Caco-2 (cell line): ENCODE measurements at regions not wholly inside any gene's neighbourhood (a gene's known extent, or its start where the extent isn't known, plus 50 kb on each side); places are given as distances from the start of the nearest gene placed in this dataset.

Experiments
- BruUV-seq: library from RNA; stranded (reverse); fragments of 400-500 nt; replicated peaks from 2 replicates; lab custom pipeline; 2021; lab: Mats Ljungman, UMichigan
- CTCF ChIA-PET: fragments of 300-600 bp; sonication (Branson Sonifier 250); formaldehyde crosslinking; loops from one replicate; lab custom pipeline; 2022; ENCODE audit warnings: antibody characterized with exemption; lab: Charles Lee
- POLR2A ChIA-PET: fragments of 300-600 bp; sonication (Branson Sonifier 250); formaldehyde crosslinking; loops from one replicate; lab custom pipeline; 2022; ENCODE audit warnings: antibody characterized with exemption; lab: Charles Lee
- DNase-seq, 2 experiments: peaks; one replicate each; pipeline versions ENCODE4 v3.0.0 to v3.0.0-alpha.2; 2020 to 2022
- H3K27me3 ChIP-seq: replicated peaks from 2 replicates; pipeline ENCODE4 v1.6.0; 2011; ENCODE audit warnings: low read length; ENCODE audit not compliant: control insufficient read depth, insufficient read depth
- H3K36me3 ChIP-seq: 2 replicates; pipeline ENCODE4 v1.5.1; 2011; ENCODE audit warnings: low read length; ENCODE audit not compliant: control insufficient read depth, insufficient read depth
- H3K4me1 ChIP-seq: fragments of 250-450 bp; sonication (Bioruptor Pico); 2 replicates; pipeline ENCODE4 v1.5.1; 2020; ENCODE audit warnings: mild to moderate bottlenecking
- H3K4me3 ChIP-seq: 2 replicates; pipeline ENCODE4 v1.5.1; 2011; ENCODE audit warnings: low read depth, mild to moderate bottlenecking, control low read depth, low read length
- H3K9me3 ChIP-seq: fragments of 250-450 bp; sonication (Bioruptor Pico); 2 replicates; pipeline ENCODE4 v1.5.1; 2020; ENCODE audit warnings: mild to moderate bottlenecking, moderate library complexity
- H3K27ac Mint-ChIP-seq: one replicate; pipeline ENCODE4 v1.8.0; 2022; ENCODE audit warnings: mixed read lengths; ENCODE audit not compliant: unreplicated experiment
- H3K27me3 Mint-ChIP-seq: one replicate; pipeline ENCODE4 v1.8.0; 2022; ENCODE audit warnings: mixed read lengths; ENCODE audit not compliant: insufficient read depth, unreplicated experiment
- H3K36me3 Mint-ChIP-seq: one replicate; pipeline ENCODE4 v1.8.0; 2022; ENCODE audit warnings: mild to moderate bottlenecking, mixed read lengths; ENCODE audit not compliant: insufficient read depth, unreplicated experiment
- H3K4me1 Mint-ChIP-seq: one replicate; pipeline ENCODE4 v1.8.0; 2022; ENCODE audit warnings: low read depth, mixed read lengths; ENCODE audit not compliant: unreplicated experiment
- H3K4me3 Mint-ChIP-seq: one replicate; pipeline ENCODE4 v1.8.0; 2022; ENCODE audit warnings: mild to moderate bottlenecking, moderate library complexity, mixed read lengths; ENCODE audit not compliant: unreplicated experiment
- H3K9me3 Mint-ChIP-seq: one replicate; pipeline ENCODE4 v1.8.0; 2022; ENCODE audit warnings: mixed read lengths; ENCODE audit not compliant: unreplicated experiment
- CTCF ChIP-seq, 2 experiments: fragments of 200-600 bp in 1 of 2; IDR thresholded peaks; 1 replicate in 1 of 2; 2 replicates in 1 of 2; pipeline versions ENCODE4 v1.5.1 to v1.8.0; 2011 to 2022; ENCODE audit warnings: antibody characterized with exemption in 1 of 2, control low read depth in 1 of 2, inconsistent platforms in 1 of 2, low read depth in 1 of 2, low read length in 1 of 2, mild to moderate bottlenecking in 1 of 2, moderate library complexity in 1 of 2; ENCODE audit not compliant: insufficient read depth in 1 of 2, severe bottlenecking in 1 of 2, unreplicated experiment in 1 of 2
- intact Hi-C: fragments of 100-400 bp; cut with micrococcal nuclease; formaldehyde crosslinking; loops from one replicate; pipeline ENCODE4 v1.10.0; 2022; ENCODE audit not compliant: unreplicated experiment

DNA sequence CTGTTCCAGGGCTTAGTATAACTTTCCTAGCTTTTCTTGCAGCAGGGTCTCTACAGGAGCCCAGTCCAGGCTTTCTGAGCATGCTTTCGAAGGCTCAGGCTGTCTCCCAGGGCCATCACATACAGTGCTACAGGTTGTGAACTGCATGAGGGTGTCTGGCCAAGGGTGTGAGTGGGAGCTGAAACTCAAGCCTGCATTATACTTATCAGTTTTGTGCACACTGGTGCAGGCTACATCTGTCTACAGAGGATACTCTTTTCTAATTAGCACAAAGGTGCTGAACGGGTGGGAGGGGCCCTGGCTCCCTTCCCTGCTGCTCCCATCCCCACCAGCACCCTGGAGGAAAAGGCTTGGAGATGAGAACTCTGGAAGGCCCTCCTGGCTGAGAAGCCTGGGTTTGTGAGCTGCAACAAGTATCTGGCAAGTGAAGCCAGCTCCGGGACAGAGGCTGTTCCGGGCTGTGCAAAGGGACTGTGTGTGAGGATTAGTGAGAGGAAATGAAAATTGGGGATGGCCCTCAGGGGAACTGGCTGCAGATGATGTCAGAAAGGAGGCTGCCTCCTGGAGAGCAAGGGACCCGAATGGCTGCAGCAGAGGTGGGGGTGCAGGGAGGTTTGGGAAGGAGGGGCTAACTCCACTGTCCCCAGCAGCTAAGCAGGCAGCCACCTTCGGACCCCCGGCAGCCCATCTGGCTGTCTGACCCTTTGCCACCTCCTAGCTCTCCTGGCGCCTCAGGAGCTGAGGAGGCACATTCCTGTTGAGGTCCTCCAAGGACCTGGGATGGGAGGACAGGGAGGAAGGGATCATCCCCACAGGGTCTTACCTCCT lies 68.5 kb downstream of the EFNB1 start:
- intact Hi-C loops, result loop anchor here (5.0 kb wide), 1 partner anchor 70 kb away; the partner anchor contains the start of gene EFNB1
- H3K4me3 Mint-ChIP-seq, result no peak overlapping the region
- ChIA-PET CTCF (no interaction called here), POLR2A (no interaction called here)
- H3K4me3 ChIP-seq, result no peak overlapping the region
- H3K27me3 ChIP-seq, result no peaks in the 10 kb centered on the region
- H3K27me3 Mint-ChIP-seq, result no peaks in the 10 kb centered on the region
- BruUV-seq, result no TSS peak
- TF ChIP-seq CTCF (IDR thresholded peaks at IDR 0.05; ENCODE audit: insufficient read depth in 1 of 2, low read depth in 1 of 2, low read length in 1 of 2, severe bottlenecking in 1 of 2, unreplicated experiment in 1 of 2), result no peak
- no peak for DNase-seq
- H3K36me3 ChIP-seq, result no peaks in the 10 kb centered on the region
- H3K4me1 ChIP-seq, result no peaks in the 10 kb centered on the region
- H3K4me1 Mint-ChIP-seq, result no peaks in the 10 kb centered on the region
- H3K36me3 Mint-ChIP-seq, result no peaks in the 10 kb centered on the region
- no peak overlapping the region for H3K27ac Mint-ChIP-seq
- H3K9me3 Mint-ChIP-seq, result no peaks in the 10 kb centered on the region
- no peaks in the 10 kb centered on the region for H3K9me3 ChIP-seq

GRCh38 chrX:68896581-68896980 lies 67.8 kb downstream of the EFNB1 start:
- no peaks in the 10 kb centered on the region for H3K36me3 ChIP-seq
- BruUV-seq, result no TSS peak
- DNase-seq, result no peak
- H3K4me3 ChIP-seq, result no peak overlapping the region
- ChIA-PET POLR2A (no interaction called here), CTCF (no interaction called here)
- no peaks in the 10 kb centered on the region for H3K4me1 ChIP-seq
- intact Hi-C loops, result loop anchor here (5.0 kb wide), 1 partner anchor 69 kb away; the partner anchor contains the start of gene EFNB1
- H3K4me1 Mint-ChIP-seq, result no peaks in the 10 kb centered on the region
- TF ChIP-seq CTCF (IDR thresholded peaks at IDR 0.05; ENCODE audit: insufficient read depth in 1 of 2, low read depth in 1 of 2, low read length in 1 of 2, severe bottlenecking in 1 of 2, unreplicated experiment in 1 of 2), result no peak
- H3K9me3 ChIP-seq, result no peaks in the 10 kb centered on the region
- H3K27me3 ChIP-seq, result no peaks in the 10 kb centered on the region
- no peaks in the 10 kb centered on the region for H3K27me3 Mint-ChIP-seq
- no peak overlapping the region for H3K27ac Mint-ChIP-seq
- no peaks in the 10 kb centered on the region for H3K36me3 Mint-ChIP-seq
- no peak overlapping the region for H3K4me3 Mint-ChIP-seq
- H3K9me3 Mint-ChIP-seq, result no peaks in the 10 kb centered on the region

- no peaks in the 10 kb centered on the region for H3K4me1 Mint-ChIP-seq
- H3K4me3 ChIP-seq, result no peak overlapping the region
- ChIA-PET POLR2A (no interaction called here), CTCF (no interaction called here)
- no peak for TF ChIP-seq CTCF (IDR thresholded peaks at IDR 0.05; ENCODE audit: insufficient read depth in 1 of 2, low read depth in 1 of 2, low read length in 1 of 2, severe bottlenecking in 1 of 2, unreplicated experiment in 1 of 2)
- no peaks in the 10 kb centered on the region for H3K27me3 Mint-ChIP-seq
- no peak for DNase-seq
- BruUV-seq, result no TSS peak
- no peaks in the 10 kb centered on the region for H3K27me3 ChIP-seq
- no peak overlapping the region for H3K4me3 Mint-ChIP-seq
- no peaks in the 10 kb centered on the region for H3K4me1 ChIP-seq
- no peaks in the 10 kb centered on the region for H3K9me3 ChIP-seq
- intact Hi-C loops, result loop anchor here (5.0 kb wide), 1 partner anchor 68 kb away; the partner anchor contains the start of gene EFNB1
- no peaks in the 10 kb centered on the region for H3K9me3 Mint-ChIP-seq
- H3K36me3 Mint-ChIP-seq, result no peaks in the 10 kb centered on the region
- H3K27ac Mint-ChIP-seq, result no peak overlapping the region
- no peaks in the 10 kb centered on the region for H3K36me3 ChIP-seq
Measured at GRCh38 chrX:68895778-68896177, 67.0 kb downstream of the EFNB1 start.
